H1 (cell line): ENCODE measurements at regions not wholly inside any gene's neighbourhood (a gene's known extent, or its start where the extent isn't known, plus 50 kb on each side); places are given as distances from the start of the nearest gene placed in this dataset.

ENCODE experiments used
- EP300 ChIP-seq, 2 experiments: IDR thresholded peaks; 1 replicate in 1 of 2; 2 replicates in 1 of 2; pipeline ENCODE4 v1.6.1; 2011 to 2012; ENCODE audit warnings: low read depth in 2 of 2, low read length in 2 of 2, mild to moderate bottlenecking in 2 of 2, borderline replicate concordance in 1 of 2, inconsistent platforms in 1 of 2, moderate library complexity in 1 of 2
- POLR2A ChIP-seq, 2 experiments: IDR thresholded peaks; 1 replicate in 1 of 2; 2 replicates in 1 of 2; pipeline ENCODE4 v1.6.1; 2011; ENCODE audit warnings: low read depth in 2 of 2, low read length in 2 of 2, mild to moderate bottlenecking in 2 of 2; ENCODE audit errors: control extremely low read depth in 1 of 2
- RAD21 ChIP-seq, 2 experiments: IDR thresholded peaks in 1 of 2; conservative IDR thresholded peaks in 1 of 2; 2 replicates each; pipeline ENCODE4 v1.6.1; 2011; ENCODE audit warnings: low read depth in 2 of 2, low read length in 2 of 2, improper control_type of control experiment in 1 of 2, inconsistent platforms in 1 of 2, mild to moderate bottlenecking in 1 of 2, moderate library complexity in 1 of 2
- SIRT6 ChIP-seq: IDR thresholded peaks from one replicate; pipeline ENCODE4 v1.7.1; 2012; ENCODE audit warnings: low read length, inconsistent platforms
- TCF12 ChIP-seq: IDR thresholded peaks from 2 replicates; pipeline ENCODE4 v1.6.1; 2011; ENCODE audit warnings: low read depth, mild to moderate bottlenecking, low read length
- TF ChIP-seq, protein P1 (sequence below), 3 experiments: IDR thresholded peaks; 1 replicate in 2 of 3; 2 replicates in 1 of 3; pipeline versions ENCODE4 v1.5.1 to v1.6.1; 2011; ENCODE audit warnings: low read length in 3 of 3, mild to moderate bottlenecking in 3 of 3, inconsistent platforms in 2 of 3, low read depth in 1 of 3, moderate library complexity in 1 of 3; ENCODE audit not compliant: insufficient read depth in 1 of 3; ENCODE audit errors: control extremely low read depth in 1 of 3

GRCh38 chr2:183490914-183491313 lies 366.7 kb downstream of the NUP35 start:
- no peak for TF ChIP-seq POLR2A (IDR thresholded peaks at IDR 0.05; ENCODE audit: control extremely low read depth in 1 of 2, low read depth in 2 of 2, low read length in 2 of 2)
- TF ChIP-seq EP300 (IDR thresholded peaks at IDR 0.05; ENCODE audit: borderline replicate concordance in 1 of 2, low read depth in 2 of 2, low read length in 2 of 2) = no peak
- no peak for TF ChIP-seq SIRT6
- TF ChIP-seq, protein P1, sequence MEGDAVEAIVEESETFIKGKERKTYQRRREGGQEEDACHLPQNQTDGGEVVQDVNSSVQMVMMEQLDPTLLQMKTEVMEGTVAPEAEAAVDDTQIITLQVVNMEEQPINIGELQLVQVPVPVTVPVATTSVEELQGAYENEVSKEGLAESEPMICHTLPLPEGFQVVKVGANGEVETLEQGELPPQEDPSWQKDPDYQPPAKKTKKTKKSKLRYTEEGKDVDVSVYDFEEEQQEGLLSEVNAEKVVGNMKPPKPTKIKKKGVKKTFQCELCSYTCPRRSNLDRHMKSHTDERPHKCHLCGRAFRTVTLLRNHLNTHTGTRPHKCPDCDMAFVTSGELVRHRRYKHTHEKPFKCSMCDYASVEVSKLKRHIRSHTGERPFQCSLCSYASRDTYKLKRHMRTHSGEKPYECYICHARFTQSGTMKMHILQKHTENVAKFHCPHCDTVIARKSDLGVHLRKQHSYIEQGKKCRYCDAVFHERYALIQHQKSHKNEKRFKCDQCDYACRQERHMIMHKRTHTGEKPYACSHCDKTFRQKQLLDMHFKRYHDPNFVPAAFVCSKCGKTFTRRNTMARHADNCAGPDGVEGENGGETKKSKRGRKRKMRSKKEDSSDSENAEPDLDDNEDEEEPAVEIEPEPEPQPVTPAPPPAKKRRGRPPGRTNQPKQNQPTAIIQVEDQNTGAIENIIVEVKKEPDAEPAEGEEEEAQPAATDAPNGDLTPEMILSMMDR (IDR thresholded peaks at IDR 0.05; ENCODE audit: control extremely low read depth in 1 of 3, insufficient read depth in 1 of 3, low read depth in 1 of 3, low read length in 3 of 3) = no peak
- no peak for TF ChIP-seq TCF12
- TF ChIP-seq RAD21 (IDR thresholded peaks at IDR 0.05 in 1 of 2, conservative IDR thresholded peaks at IDR 0.05 in 1 of 2; ENCODE audit: low read depth in 2 of 2, low read length in 2 of 2) = peak in 1 of 2 experiments; percentile 15; a peak in 1 of 4 replicates
